ENCODE measurements at regions not wholly inside any gene's neighbourhood (a gene's known extent, or its start where the extent isn't known, plus 50 kb on each side); places are given as distances from the start of the nearest gene placed in this dataset.

- no peak for DNase-seq (ENCODE audit: low spot score)
Measured at GRCh38 chr21:15241997-15242736, 177.4 kb upstream of the NRIP1 start.

- DNase-seq (ENCODE audit: low spot score), result no peak
Measured at GRCh38 chr21:15242906-15243305, 178.1 kb upstream of the NRIP1 start.

GRCh38 chr21:15243406-15243805 is 178.6 kb upstream of the NRIP1 start:
- no peak for DNase-seq (ENCODE audit: low spot score)

GRCh38 chr21:15247613-15248012 is 182.8 kb upstream of the NRIP1 start:
- no peak for DNase-seq (ENCODE audit: low spot score)

GRCh38 chr21:15249285-15249993 is 184.6 kb upstream of the NRIP1 start:
- no peak for DNase-seq (ENCODE audit: low spot score)

GRCh38 chr21:15250384-15250783 is 185.6 kb upstream of the NRIP1 start:
- DNase-seq (ENCODE audit: low spot score), result no peak

- no peak for DNase-seq (ENCODE audit: low spot score)
Measured at GRCh38 chr21:15252431-15252830, 187.6 kb upstream of the NRIP1 start.

GRCh38 chr21:15254111-15254510 is 189.3 kb upstream of the NRIP1 start:
- no peak for DNase-seq (ENCODE audit: low spot score)

GRCh38 chr21:15255261-15255660 is 190.5 kb upstream of the NRIP1 start:
- DNase-seq (ENCODE audit: low spot score), result no peak

GRCh38 chr21:15255763-15256162 is 191.0 kb upstream of the NRIP1 start:
- DNase-seq (ENCODE audit: low spot score), result no peak

GRCh38 chr21:15256996-15257395 is 192.2 kb upstream of the NRIP1 start:
- DNase-seq (ENCODE audit: low spot score), result no peak

- DNase-seq (ENCODE audit: low spot score), result no peak
Measured at GRCh38 chr21:15257646-15258045, 192.8 kb upstream of the NRIP1 start.

- DNase-seq (ENCODE audit: low spot score), result no peak
Measured at GRCh38 chr21:15259824-15260223, 195.0 kb upstream of the NRIP1 start.

GRCh38 chr21:15260604-15261003 is 195.8 kb upstream of the NRIP1 start:
- DNase-seq (ENCODE audit: low spot score), result no peak

- DNase-seq (ENCODE audit: low spot score), result no peak
Measured at GRCh38 chr21:15264084-15264665, 199.4 kb upstream of the NRIP1 start.

GRCh38 chr21:15272171-15272570 is 207.4 kb upstream of the NRIP1 start:
- DNase-seq (ENCODE audit: low spot score), result no peak

- no peak for DNase-seq (ENCODE audit: low spot score)
Measured at GRCh38 chr21:15272591-15272990, 207.8 kb upstream of the NRIP1 start.

- DNase-seq (ENCODE audit: low spot score), result no peak
Measured at GRCh38 chr21:15273244-15273643, 208.4 kb upstream of the NRIP1 start.

GRCh38 chr21:15274701-15275485 is 210.1 kb upstream of the NRIP1 start:
- DNase-seq (ENCODE audit: low spot score), result no peak

- DNase-seq (ENCODE audit: low spot score), result no peak
Measured at GRCh38 chr21:15275615-15276235, 210.9 kb upstream of the NRIP1 start.

GRCh38 chr21:15276243-15276642 is 211.4 kb upstream of the NRIP1 start:
- no peak for DNase-seq (ENCODE audit: low spot score)

- DNase-seq (ENCODE audit: low spot score), result no peak
Measured at GRCh38 chr21:15277466-15277865, 212.7 kb upstream of the NRIP1 start.
